ENCODE measurements at regions not wholly inside any gene's neighbourhood (a gene's known extent, or its start where the extent isn't known, plus 50 kb on each side); places are given as distances from the start of the nearest gene placed in this dataset.

GRCh38 chr20:11694467-11694866 is 223.2 kb upstream of the BTBD3 start:
- DNase-seq (ENCODE audit: low read depth, low spot score) (no peak), ATAC-seq (no peak), FAIRE-seq (no peak)
- WGBS (ENCODE audit: insufficient coverage, insufficient replicate concordance, low lambda C conversion rate, missing lambda C conversion rate): 38% methylated on average over 5 of the region's 5 CpGs
- Histone ChIP-seq H3K79me2 (ENCODE audit: control insufficient read depth, insufficient read depth, low read length) (no peaks in the 10 kb centered on the region), H3K27ac (ENCODE audit: control insufficient read depth, insufficient read depth) (no peak overlapping the region), H3K9me3 (replicated peaks; ENCODE audit: control insufficient read depth, insufficient read depth, low read length) (no peaks in the 10 kb centered on the region), H3K4me3 (no peak overlapping the region), H3K4me1 (ENCODE audit: control insufficient read depth, insufficient read depth, low read length) (no peaks in the 10 kb centered on the region), H3K27me3 (replicated peaks in 1 of 2; ENCODE audit: control insufficient read depth in 2 of 2, insufficient read depth in 2 of 2, low read length in 1 of 2) (no peaks in the 10 kb centered on the region), H3K9ac (ENCODE audit: control insufficient read depth, insufficient read depth, low read length) (no peak overlapping the region), H3K36me3 (ENCODE audit: control insufficient read depth in 2 of 2, insufficient read depth in 2 of 2, low read length in 1 of 2) (no peaks in the 10 kb centered on the region), H3K4me2 (ENCODE audit: control insufficient read depth, insufficient read depth) (no peak overlapping the region), H4K20me1 (ENCODE audit: control insufficient read depth, insufficient read depth) (no peaks in the 10 kb centered on the region), H2AFZ (ENCODE audit: control insufficient read depth, low read depth, low read length) (no peak overlapping the region)
- intact Hi-C loops (cut with micrococcal nuclease; ENCODE audit: unreplicated experiment): no loop called here
- in situ Hi-C loops (cut with MboI): no loop called here
- ChIA-PET CTCF (no interaction called here), RAD21 (ENCODE audit: unreplicated experiment) (no interaction called here), POLR2A (no interaction called here), SMC1A (ENCODE audit: uncharacterized antibody, unreplicated experiment) (no interaction called here)
- BruUV-seq (replicated peaks): no TSS peak
- no peak for TF ChIP-seq PBX3 (IDR thresholded peaks at IDR 0.05; ENCODE audit: insufficient replicate concordance, low read depth, low read length)
- TF ChIP-seq USF1 (IDR thresholded peaks at IDR 0.05; ENCODE audit: borderline replicate concordance, extremely low read length, insufficient read depth, low read depth, low read length): no peak
- no peak for TF ChIP-seq PRDM15 (CRISPR knock-in tag; IDR thresholded peaks at IDR 0.05)
- no peak for TF ChIP-seq CREM (IDR thresholded peaks at IDR 0.05; ENCODE audit: low read depth)
- no peak for TF ChIP-seq RUNX3 (IDR thresholded peaks at IDR 0.05; ENCODE audit: low read length)
- TF ChIP-seq ZNF207 (IDR thresholded peaks at IDR 0.05; ENCODE audit: borderline replicate concordance): no peak
- TF ChIP-seq ASH2L (IDR thresholded peaks at IDR 0.05; ENCODE audit: borderline replicate concordance, low read depth): no peak
- no peak for TF ChIP-seq RELB (IDR thresholded peaks at IDR 0.05; ENCODE audit: low read depth)
- no peak for TF ChIP-seq HDAC6 (IDR thresholded peaks at IDR 0.05; ENCODE audit: unreplicated experiment)
- TF ChIP-seq POLR2A (IDR thresholded peaks at IDR 0.05; ENCODE audit: low read depth, low read length): no peak
- TF ChIP-seq ZBTB33 (IDR thresholded peaks at IDR 0.05): no peak
- TF ChIP-seq PML (IDR thresholded peaks at IDR 0.05; ENCODE audit: low read length): no peak
- no peak for TF ChIP-seq NFYB (IDR thresholded peaks at IDR 0.05; ENCODE audit: insufficient read depth, low read depth, low read length)
- no peak for TF ChIP-seq ZNF384 (IDR thresholded peaks at IDR 0.05; ENCODE audit: borderline replicate concordance, low read depth, low read length)
- no peak for TF ChIP-seq IKZF1 (conservative IDR thresholded peaks at IDR 0.05)
- TF ChIP-seq ZNF274 (IDR thresholded peaks at IDR 0.05; ENCODE audit: insufficient read depth, insufficient read length): no peak
- no peak for TF ChIP-seq SIX5 (IDR thresholded peaks at IDR 0.05; ENCODE audit: low read depth, low read length, severe bottlenecking)

Data from GM12878 (cell line).